ENCODE measurements at regions not wholly inside any gene's neighbourhood (a gene's known extent, or its start where the extent isn't known, plus 50 kb on each side); places are given as distances from the start of the nearest gene placed in this dataset.
"Not testable (repeated sequence)": the region's sequence is repeated elsewhere in the genome, so short reads cannot be mapped to it uniquely, and the experiment has no call there.

- not testable (repeated sequence) for H4K91ac ChIP-seq (ENCODE audit: low read depth, low read length, poor library complexity)
These were observed 61.9 kb upstream of the PCDH8 start for GRCh38 chr13:52910318-52910717.

GRCh38 chr13:52906122-52906903 lies 57.9 kb upstream of the PCDH8 start:
- peak overlapping the region; percentile 42 for H3K18ac ChIP-seq (ENCODE audit: low read length)
- no peak for DNase-seq (ENCODE audit: low spot score)
- H3K4me3 ChIP-seq (ENCODE audit: low read length in 2 of 2), result no peak overlapping the region
- no peak overlapping the region for H2BK12ac ChIP-seq (ENCODE audit: low read length)
- no peak overlapping the region for H3K4me2 ChIP-seq (ENCODE audit: insufficient read depth, low read length, poor library complexity, severe bottlenecking)
- H2BK5ac ChIP-seq (ENCODE audit: low read length), result no peak overlapping the region
- no peak overlapping the region for H3K27ac ChIP-seq (replicated peaks; ENCODE audit: low read length)
- H2BK15ac ChIP-seq (ENCODE audit: low read length), result no peak overlapping the region
- no CpG with 5 or more reads among the region's 20 CpGs for WGBS, 2 donors (ENCODE audit: extremely low coverage in 2 of 2, insufficient read length in 2 of 2, insufficient replicate concordance in 1 of 2)
- no peak overlapping the region for H3K4ac ChIP-seq (ENCODE audit: low read length)
- H3K79me1 ChIP-seq (ENCODE audit: low read depth, low read length), result no peaks in the 10 kb centered on the region
- H3K4me1 ChIP-seq (ENCODE audit: control insufficient read depth in 2 of 2, insufficient read depth in 1 of 2, low read depth in 1 of 2, low read length in 2 of 2), result peaks cover 14 to 29% of the 10 kb centered on the region in 2 donors
- H3K36me3 ChIP-seq (replicated peaks in 1 of 2; ENCODE audit: control insufficient read depth in 2 of 2, insufficient read depth in 2 of 2, low read length in 2 of 2), result no peaks in the 10 kb centered on the region
- no peak overlapping the region for H2AK5ac ChIP-seq (ENCODE audit: low read depth, low read length)
- no peaks in the 10 kb centered on the region for H3K27me3 ChIP-seq (ENCODE audit: control insufficient read depth in 3 of 3, insufficient read depth in 3 of 3, low read depth in 1 of 3, low read length in 3 of 3)
- no peaks in the 10 kb centered on the region for H3K9me3 ChIP-seq (replicated peaks in 1 of 2; ENCODE audit: control insufficient read depth in 2 of 2, insufficient read depth in 1 of 2, low read depth in 1 of 2, low read length in 2 of 2)
- H2BK120ac ChIP-seq (ENCODE audit: low read depth, low read length), result no peak overlapping the region
- H2AFZ ChIP-seq (ENCODE audit: low read length), result peak overlapping the region; percentile 19
- no peak overlapping the region for H3K23ac ChIP-seq (ENCODE audit: low read depth, low read length, poor library complexity)
- no peak overlapping the region for H4K91ac ChIP-seq (ENCODE audit: low read depth, low read length, poor library complexity)
- H4K8ac ChIP-seq (ENCODE audit: low read depth, low read length), result no peak overlapping the region
- H3K14ac ChIP-seq (ENCODE audit: low read length), result no peak overlapping the region
- H3K9ac ChIP-seq (ENCODE audit: low read depth, low read length, poor library complexity), result no peak overlapping the region

More at GRCh38 chr13:52910318-52910717, 61.9 kb upstream of the PCDH8 start:
- not testable (repeated sequence) for H3K79me1 ChIP-seq (ENCODE audit: low read depth, low read length); H3K9ac ChIP-seq (ENCODE audit: low read depth, low read length, poor library complexity); H3K36me3 ChIP-seq (replicated peaks in 1 of 2; ENCODE audit: control insufficient read depth in 2 of 2, insufficient read depth in 2 of 2, low read length in 2 of 2); H2BK5ac ChIP-seq (ENCODE audit: low read length); H2BK15ac ChIP-seq (ENCODE audit: low read length); H2AK5ac ChIP-seq (ENCODE audit: low read depth, low read length); H3K4me1 ChIP-seq (ENCODE audit: control insufficient read depth in 2 of 2, insufficient read depth in 1 of 2, low read depth in 1 of 2, low read length in 2 of 2); H3K27me3 ChIP-seq (ENCODE audit: control insufficient read depth in 3 of 3, insufficient read depth in 3 of 3, low read depth in 1 of 3, low read length in 3 of 3); H3K4me3 ChIP-seq (ENCODE audit: low read length in 2 of 2); H3K18ac ChIP-seq (ENCODE audit: low read length); H3K4me2 ChIP-seq (ENCODE audit: insufficient read depth, low read length, poor library complexity, severe bottlenecking); H3K27ac ChIP-seq (replicated peaks; ENCODE audit: low read length); H3K14ac ChIP-seq (ENCODE audit: low read length); H3K4ac ChIP-seq (ENCODE audit: low read length); DNase-seq (ENCODE audit: low spot score); H2AFZ ChIP-seq (ENCODE audit: low read length); H4K8ac ChIP-seq (ENCODE audit: low read depth, low read length); H2BK120ac ChIP-seq (ENCODE audit: low read depth, low read length); H3K23ac ChIP-seq (ENCODE audit: low read depth, low read length, poor library complexity); H2BK12ac ChIP-seq (ENCODE audit: low read length); H3K9me3 ChIP-seq (replicated peaks in 1 of 2; ENCODE audit: control insufficient read depth in 2 of 2, insufficient read depth in 1 of 2, low read depth in 1 of 2, low read length in 2 of 2)
- no CpG with 5 or more reads among the region's 2 CpGs for WGBS, 2 donors (ENCODE audit: extremely low coverage in 2 of 2, insufficient read length in 2 of 2, insufficient replicate concordance in 1 of 2)

GRCh38 chr13:52905701-52906100 lies 57.3 kb upstream of the PCDH8 start:
- Histone ChIP-seq H3K79me1 (ENCODE audit: low read depth, low read length) (no peaks in the 10 kb centered on the region), H3K4me1 (ENCODE audit: control insufficient read depth in 2 of 2, insufficient read depth in 1 of 2, low read depth in 1 of 2, low read length in 2 of 2) (peaks cover 14 to 29% of the 10 kb centered on the region in 2 donors), H3K14ac (ENCODE audit: low read length) (no peak overlapping the region), H3K9ac (ENCODE audit: low read depth, low read length, poor library complexity) (no peak overlapping the region), H4K91ac (ENCODE audit: low read depth, low read length, poor library complexity) (no peak overlapping the region), H3K4me3 (ENCODE audit: low read length in 2 of 2) (no peak overlapping the region), H3K18ac (ENCODE audit: low read length) (no peak overlapping the region), H2AK5ac (ENCODE audit: low read depth, low read length) (no peak overlapping the region), H3K36me3 (replicated peaks in 1 of 2; ENCODE audit: control insufficient read depth in 2 of 2, insufficient read depth in 2 of 2, low read length in 2 of 2) (no peaks in the 10 kb centered on the region), H3K4me2 (ENCODE audit: insufficient read depth, low read length, poor library complexity, severe bottlenecking) (no peak overlapping the region), H2BK120ac (ENCODE audit: low read depth, low read length) (no peak overlapping the region), H4K8ac (ENCODE audit: low read depth, low read length) (no peak overlapping the region), H2BK12ac (ENCODE audit: low read length) (no peak overlapping the region), H3K27ac (replicated peaks; ENCODE audit: low read length) (no peak overlapping the region), H2BK5ac (ENCODE audit: low read length) (no peak overlapping the region), H3K9me3 (replicated peaks in 1 of 2; ENCODE audit: control insufficient read depth in 2 of 2, insufficient read depth in 1 of 2, low read depth in 1 of 2, low read length in 2 of 2) (no peaks in the 10 kb centered on the region), H2AFZ (ENCODE audit: low read length) (peak overlapping the region; percentile 56), H3K27me3 (ENCODE audit: control insufficient read depth in 3 of 3, insufficient read depth in 3 of 3, low read depth in 1 of 3, low read length in 3 of 3) (no peaks in the 10 kb centered on the region), H3K23ac (ENCODE audit: low read depth, low read length, poor library complexity) (no peak overlapping the region), H2BK15ac (ENCODE audit: low read length) (no peak overlapping the region), H3K4ac (ENCODE audit: low read length) (no peak overlapping the region)
- WGBS, 2 donors (ENCODE audit: extremely low coverage in 2 of 2, insufficient read length in 2 of 2, insufficient replicate concordance in 1 of 2), result no CpG with 5 or more reads among the region's 1 CpG
- DNase-seq (ENCODE audit: low spot score), result no peak

- no peak overlapping the region for H2AFZ ChIP-seq (ENCODE audit: low read length)
These were observed 54.9 kb upstream of the PCDH8 start for GRCh38 chr13:52903320-52903719.

More at GRCh38 chr13:52903320-52903719, 54.9 kb upstream of the PCDH8 start:
- no CpG with 5 or more reads among the region's 4 CpGs for WGBS, 2 donors (ENCODE audit: extremely low coverage in 2 of 2, insufficient read length in 2 of 2, insufficient replicate concordance in 1 of 2)
- Histone ChIP-seq H3K36me3 (replicated peaks in 1 of 2; ENCODE audit: control insufficient read depth in 2 of 2, insufficient read depth in 2 of 2, low read length in 2 of 2) (no peaks in the 10 kb centered on the region), H3K9me3 (replicated peaks in 1 of 2; ENCODE audit: control insufficient read depth in 2 of 2, insufficient read depth in 1 of 2, low read depth in 1 of 2, low read length in 2 of 2) (no peaks in the 10 kb centered on the region), H3K18ac (ENCODE audit: low read length) (no peak overlapping the region), H3K4me2 (ENCODE audit: insufficient read depth, low read length, poor library complexity, severe bottlenecking) (no peak overlapping the region), H3K23ac (ENCODE audit: low read depth, low read length, poor library complexity) (no peak overlapping the region), H3K9ac (ENCODE audit: low read depth, low read length, poor library complexity) (no peak overlapping the region), H3K4me1 (ENCODE audit: control insufficient read depth in 2 of 2, insufficient read depth in 1 of 2, low read depth in 1 of 2, low read length in 2 of 2) (peaks cover 14 to 29% of the 10 kb centered on the region in 2 donors), H3K4ac (ENCODE audit: low read length) (no peak overlapping the region), H4K8ac (ENCODE audit: low read depth, low read length) (no peak overlapping the region), H2BK5ac (ENCODE audit: low read length) (no peak overlapping the region), H3K27me3 (ENCODE audit: control insufficient read depth in 3 of 3, insufficient read depth in 3 of 3, low read depth in 1 of 3, low read length in 3 of 3) (no peaks in the 10 kb centered on the region), H3K4me3 (ENCODE audit: low read length in 2 of 2) (no peak overlapping the region), H2BK120ac (ENCODE audit: low read depth, low read length) (no peak overlapping the region), H3K79me1 (ENCODE audit: low read depth, low read length) (no peaks in the 10 kb centered on the region), H3K27ac (replicated peaks; ENCODE audit: low read length) (no peak overlapping the region), H3K14ac (ENCODE audit: low read length) (no peak overlapping the region), H2BK12ac (ENCODE audit: low read length) (no peak overlapping the region), H4K91ac (ENCODE audit: low read depth, low read length, poor library complexity) (no peak overlapping the region), H2BK15ac (ENCODE audit: low read length) (no peak overlapping the region), H2AK5ac (ENCODE audit: low read depth, low read length) (no peak overlapping the region)
- DNase-seq (ENCODE audit: low spot score), result no peak

Measured in neuronal stem cell (in vitro differentiated cells).